ENCODE measurements at regions not wholly inside any gene's neighbourhood (a gene's known extent, or its start where the extent isn't known, plus 50 kb on each side); places are given as distances from the start of the nearest gene placed in this dataset.
"Not testable (repeated sequence)": the region's sequence is repeated elsewhere in the genome, so short reads cannot be mapped to it uniquely, and the experiment has no call there.

DNA sequence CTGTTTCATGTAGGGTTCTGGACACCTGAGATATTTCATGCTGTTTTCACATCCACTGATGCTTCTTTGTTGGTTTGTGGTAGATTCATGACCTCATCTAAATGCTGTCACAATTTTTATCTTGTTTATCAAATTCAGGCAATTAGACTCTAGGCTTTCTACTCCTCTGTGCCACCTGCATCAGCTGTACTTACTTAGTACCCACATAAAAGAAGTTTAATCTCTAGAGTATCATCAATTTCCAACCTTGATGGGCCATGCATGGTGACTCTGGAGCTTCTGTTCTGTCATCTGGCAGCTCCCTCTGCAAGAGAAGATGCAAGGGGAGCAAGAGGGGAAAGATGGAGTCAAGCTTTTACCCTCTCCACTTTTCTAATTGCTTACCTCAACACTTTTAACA is 195.9 kb upstream of the VWC2 start:
- Histone ChIP-seq H3K9me3 (ENCODE audit: low read length) (no peaks in the 10 kb centered on the region), H3K4me3 (ENCODE audit: low read length) (no peak overlapping the region), H3K27me3 (ENCODE audit: insufficient read depth, low read length) (no peaks in the 10 kb centered on the region), H3K36me3 (ENCODE audit: insufficient read depth, low read length) (no peaks in the 10 kb centered on the region), H3K4me1 (ENCODE audit: insufficient read depth, low read length) (no peaks in the 10 kb centered on the region), H2AFZ (ENCODE audit: low read depth, low read length) (no peak overlapping the region)

DNA sequence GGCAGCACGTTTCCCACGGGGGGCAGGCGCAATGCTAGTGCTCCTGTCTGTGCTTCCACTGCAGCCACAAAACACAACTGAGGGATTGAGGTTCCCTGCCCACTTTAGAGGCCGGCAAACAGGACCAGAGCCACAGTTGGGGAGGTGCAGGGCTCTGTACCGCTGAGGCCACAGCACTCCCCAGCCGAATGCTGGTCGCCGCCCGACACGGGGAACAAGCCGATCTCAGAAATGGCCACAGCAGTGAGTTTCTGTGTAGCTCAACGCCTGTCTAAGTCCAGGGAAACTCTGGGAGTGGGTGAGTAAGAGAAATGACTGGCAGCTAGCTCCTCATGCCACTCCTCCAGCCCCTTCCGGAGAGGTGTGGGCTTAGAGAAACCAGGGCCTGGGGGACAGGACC is 194.0 kb upstream of the VWC2 start:
- Histone ChIP-seq H2AFZ (ENCODE audit: low read depth, low read length) (no peak overlapping the region), H3K9me3 (ENCODE audit: low read length) (no peaks in the 10 kb centered on the region), H3K4me1 (ENCODE audit: insufficient read depth, low read length) (no peaks in the 10 kb centered on the region), H3K27me3 (ENCODE audit: insufficient read depth, low read length) (no peaks in the 10 kb centered on the region), H3K36me3 (ENCODE audit: insufficient read depth, low read length) (no peaks in the 10 kb centered on the region), H3K4me3 (ENCODE audit: low read length) (no peak overlapping the region)

DNA sequence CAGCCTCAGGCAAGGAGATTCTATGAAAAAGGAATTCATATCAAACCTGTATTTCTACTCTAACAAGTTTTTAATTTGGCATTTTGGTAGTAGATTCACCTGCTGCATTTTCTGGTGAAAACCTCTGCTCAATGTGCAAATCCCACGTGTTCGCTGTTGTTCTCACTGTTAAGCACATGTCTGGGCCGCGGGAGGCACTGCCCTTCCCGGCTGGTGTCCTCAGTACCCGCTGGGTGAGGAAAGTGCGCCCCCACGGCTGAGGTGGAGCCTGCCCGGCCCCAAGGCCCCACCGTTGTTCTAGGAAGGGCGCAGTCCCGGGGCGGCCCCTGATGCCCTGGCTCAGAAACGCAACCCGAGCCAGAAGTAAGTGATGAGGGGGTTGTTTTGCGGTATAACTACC is 193.4 kb upstream of the VWC2 start:
- Histone ChIP-seq H3K36me3 (ENCODE audit: insufficient read depth, low read length) (no peaks in the 10 kb centered on the region), H2AFZ (ENCODE audit: low read depth, low read length) (no peak overlapping the region), H3K27me3 (ENCODE audit: insufficient read depth, low read length) (no peaks in the 10 kb centered on the region), H3K4me3 (ENCODE audit: low read length) (no peak overlapping the region), H3K4me1 (ENCODE audit: insufficient read depth, low read length) (no peaks in the 10 kb centered on the region), H3K9me3 (ENCODE audit: low read length) (no peaks in the 10 kb centered on the region)

DNA sequence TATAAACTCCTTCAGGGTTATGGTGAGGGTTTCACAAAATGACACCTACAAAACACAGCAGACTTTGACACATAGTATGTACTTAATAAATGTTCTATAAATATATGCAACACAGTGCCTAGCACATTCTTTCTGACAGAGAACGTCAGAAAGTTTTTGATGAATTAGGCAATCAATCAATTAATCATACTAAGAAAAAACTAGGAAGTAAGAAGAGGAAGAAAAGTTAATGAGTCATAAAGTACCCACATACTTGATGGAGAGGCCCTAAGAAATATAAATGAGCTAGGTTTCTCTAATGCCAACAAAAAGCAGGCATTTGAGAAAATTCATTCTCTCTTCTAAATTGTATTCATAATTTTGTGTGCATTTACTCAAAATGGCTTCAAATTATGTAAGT is 192.7 kb upstream of the VWC2 start:
- Histone ChIP-seq H3K27me3 (ENCODE audit: insufficient read depth, low read length) (no peaks in the 10 kb centered on the region), H3K4me3 (ENCODE audit: low read length) (no peak overlapping the region), H2AFZ (ENCODE audit: low read depth, low read length) (no peak overlapping the region), H3K4me1 (ENCODE audit: insufficient read depth, low read length) (no peaks in the 10 kb centered on the region), H3K9me3 (ENCODE audit: low read length) (no peaks in the 10 kb centered on the region), H3K36me3 (ENCODE audit: insufficient read depth, low read length) (no peaks in the 10 kb centered on the region)

DNA sequence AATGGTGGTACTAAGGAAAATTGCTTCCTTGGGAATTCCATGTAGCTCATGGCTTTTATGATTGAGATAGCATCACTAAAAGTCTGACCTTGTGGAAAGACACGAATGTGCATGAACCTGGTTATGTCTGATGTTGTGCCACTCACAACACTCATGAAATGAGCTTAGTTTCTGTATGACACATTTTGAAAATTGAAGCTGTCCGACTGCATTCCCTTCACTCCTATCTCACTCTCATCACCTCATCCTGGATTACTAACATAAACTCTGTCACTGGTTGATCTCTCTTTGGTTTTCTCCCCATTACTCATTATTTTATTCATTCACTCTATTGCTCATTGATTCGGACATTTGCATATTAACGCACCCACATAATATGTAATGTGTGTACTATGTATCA is 190.0 kb upstream of the VWC2 start:
- Histone ChIP-seq H3K27me3 (ENCODE audit: insufficient read depth, low read length) (no peaks in the 10 kb centered on the region), H2AFZ (ENCODE audit: low read depth, low read length) (no peak overlapping the region), H3K36me3 (ENCODE audit: insufficient read depth, low read length) (no peaks in the 10 kb centered on the region), H3K4me1 (ENCODE audit: insufficient read depth, low read length) (no peaks in the 10 kb centered on the region), H3K9me3 (ENCODE audit: low read length) (no peaks in the 10 kb centered on the region), H3K4me3 (ENCODE audit: low read length) (no peak overlapping the region)

DNA sequence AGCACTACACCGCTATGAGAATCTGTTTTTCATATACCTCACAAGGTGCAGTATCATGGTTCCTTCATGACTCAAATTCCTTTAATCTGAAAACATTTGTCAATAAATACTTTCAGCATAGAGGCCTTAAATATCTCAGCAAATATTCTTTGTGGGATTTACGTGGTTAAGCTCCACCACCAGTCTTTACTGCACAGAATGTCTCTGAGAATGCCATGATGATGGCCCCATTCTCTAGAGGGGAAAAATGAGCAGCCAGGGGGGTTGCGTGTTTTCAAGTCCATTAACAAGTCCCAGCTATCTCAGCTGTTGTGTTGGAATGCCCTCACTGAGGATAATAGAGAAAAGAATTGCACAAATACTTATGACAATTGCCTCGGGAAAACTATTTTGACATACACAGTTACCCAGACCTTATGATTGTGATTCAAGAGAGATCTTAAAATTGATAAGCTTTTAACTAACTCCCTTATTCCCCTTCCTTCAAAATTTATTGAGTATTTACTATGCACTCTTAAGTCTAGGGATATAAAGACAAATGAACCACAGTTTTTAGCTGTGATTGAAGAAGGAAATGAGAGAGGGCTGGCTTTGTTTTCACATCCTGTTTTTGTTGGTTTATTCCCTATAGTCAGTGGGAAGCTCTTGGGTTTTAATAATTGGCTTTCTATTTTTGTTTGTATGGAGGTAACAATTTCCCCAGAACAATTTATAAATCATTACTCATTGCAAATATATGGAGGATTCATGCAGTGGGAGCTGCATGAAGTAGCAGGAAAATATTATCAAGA is 176.5 kb upstream of the VWC2 start:
- Histone ChIP-seq H3K27me3 (ENCODE audit: insufficient read depth, low read length) (no peaks in the 10 kb centered on the region), H3K9me3 (ENCODE audit: low read length) (no peaks in the 10 kb centered on the region), H3K4me1 (ENCODE audit: insufficient read depth, low read length) (no peaks in the 10 kb centered on the region), H3K36me3 (ENCODE audit: insufficient read depth, low read length) (no peaks in the 10 kb centered on the region), H3K4me3 (ENCODE audit: low read length) (no peak overlapping the region), H2AFZ (ENCODE audit: low read depth, low read length) (no peak overlapping the region)

DNA sequence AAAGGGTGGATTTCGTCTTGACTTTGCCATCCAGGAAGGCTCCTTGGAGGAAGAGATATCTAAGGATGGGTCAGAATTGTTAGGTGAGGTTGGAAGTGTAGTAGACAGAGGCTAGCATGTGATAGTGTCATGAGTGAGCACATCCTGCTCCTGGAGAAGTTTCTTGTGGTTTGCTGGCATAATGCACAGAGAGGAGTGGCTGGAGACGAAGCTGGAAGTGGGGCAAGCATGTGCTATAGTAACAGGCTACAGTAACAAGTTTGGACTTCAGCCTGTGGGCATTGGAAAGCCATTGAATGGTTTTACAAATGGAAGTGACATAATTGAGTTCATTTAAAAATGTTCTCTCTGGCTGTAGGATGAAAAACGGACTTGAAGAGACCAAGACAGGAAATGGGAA is 175.6 kb upstream of the VWC2 start:
- Histone ChIP-seq H2AFZ (ENCODE audit: low read depth, low read length) (no peak overlapping the region), H3K27me3 (ENCODE audit: insufficient read depth, low read length) (no peaks in the 10 kb centered on the region), H3K4me3 (ENCODE audit: low read length) (no peak overlapping the region), H3K36me3 (ENCODE audit: insufficient read depth, low read length) (no peaks in the 10 kb centered on the region), H3K9me3 (ENCODE audit: low read length) (no peaks in the 10 kb centered on the region), H3K4me1 (ENCODE audit: insufficient read depth, low read length) (no peaks in the 10 kb centered on the region)

DNA sequence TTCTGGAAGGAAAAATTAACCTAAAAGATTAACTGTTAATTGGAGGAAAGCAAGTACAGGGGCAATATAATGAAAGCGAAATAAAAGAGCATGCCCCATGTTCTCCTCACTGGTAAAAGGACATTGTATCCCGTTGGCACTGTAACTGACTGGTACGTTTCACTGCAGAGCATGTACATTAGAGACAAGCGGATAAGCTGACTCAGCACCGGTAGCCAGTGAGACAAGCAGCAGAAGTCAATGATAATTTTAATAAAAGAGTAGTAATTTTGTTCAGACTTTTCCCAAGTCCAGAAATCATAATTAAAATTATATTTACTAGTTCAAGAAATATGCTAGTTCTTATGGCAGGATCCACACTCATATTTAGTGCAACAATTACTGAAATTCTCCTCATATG is 161.5 kb upstream of the VWC2 start:
- Histone ChIP-seq H3K4me1 (ENCODE audit: insufficient read depth, low read length) (no peaks in the 10 kb centered on the region), H3K4me3 (ENCODE audit: low read length) (no peak overlapping the region), H3K9me3 (ENCODE audit: low read length) (no peaks in the 10 kb centered on the region), H3K36me3 (ENCODE audit: insufficient read depth, low read length) (no peaks in the 10 kb centered on the region), H2AFZ (ENCODE audit: low read depth, low read length) (no peak overlapping the region), H3K27me3 (ENCODE audit: insufficient read depth, low read length) (no peaks in the 10 kb centered on the region)

DNA sequence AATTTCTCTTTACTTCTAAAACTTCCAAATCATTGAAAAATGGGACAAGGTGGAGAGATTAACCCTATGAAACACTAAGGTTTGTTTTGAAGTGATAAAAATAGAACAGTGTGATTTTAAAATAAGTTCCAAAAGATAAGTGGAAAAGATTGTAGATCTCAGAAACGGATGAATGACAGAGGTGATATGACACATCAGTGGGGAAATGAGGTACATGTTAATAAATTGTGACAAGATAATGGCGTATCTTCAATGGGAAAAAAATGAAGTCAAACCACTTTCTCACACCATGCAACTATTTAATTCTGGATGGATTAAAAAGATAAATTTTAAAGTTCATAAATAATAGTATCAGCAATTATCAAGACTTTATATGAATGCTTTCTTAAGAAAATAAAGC is 159.7 kb upstream of the VWC2 start:
- no peaks in the 10 kb centered on the region for H3K9me3 ChIP-seq (ENCODE audit: low read length)
- no peaks in the 10 kb centered on the region for H3K27me3 ChIP-seq (ENCODE audit: insufficient read depth, low read length)
- H3K4me3 ChIP-seq (ENCODE audit: low read length) = no peak overlapping the region
- H3K4me1 ChIP-seq (ENCODE audit: insufficient read depth, low read length) = no peaks in the 10 kb centered on the region
- H2AFZ ChIP-seq (ENCODE audit: low read depth, low read length) = no peak overlapping the region
- no peaks in the 10 kb centered on the region for H3K36me3 ChIP-seq (ENCODE audit: insufficient read depth, low read length)

DNA sequence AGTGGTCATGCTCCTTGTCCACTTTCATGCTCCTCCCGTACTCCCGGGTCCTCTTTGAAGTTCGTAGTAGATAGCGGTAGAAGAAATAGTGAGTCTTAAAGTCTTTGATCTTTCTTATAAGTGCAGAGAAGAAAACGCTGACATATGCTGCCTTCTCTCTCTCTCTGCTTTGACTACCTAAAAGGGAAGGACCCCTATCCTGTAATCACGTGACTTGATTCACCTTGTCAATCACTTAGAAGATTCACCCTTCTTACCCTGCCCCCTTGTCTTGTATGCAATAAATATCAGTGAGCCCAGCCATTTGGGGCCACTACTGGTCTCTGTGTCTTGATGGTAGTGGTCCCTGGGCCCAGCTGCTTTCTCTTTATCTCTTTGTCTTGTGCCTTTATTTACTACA is 158.5 kb upstream of the VWC2 start:
- H2AFZ ChIP-seq (ENCODE audit: low read depth, low read length); H3K27me3 ChIP-seq (ENCODE audit: insufficient read depth, low read length); H3K4me3 ChIP-seq (ENCODE audit: low read length); H3K36me3 ChIP-seq (ENCODE audit: insufficient read depth, low read length); H3K9me3 ChIP-seq (ENCODE audit: low read length); H3K4me1 ChIP-seq (ENCODE audit: insufficient read depth, low read length): not testable (repeated sequence)

DNA sequence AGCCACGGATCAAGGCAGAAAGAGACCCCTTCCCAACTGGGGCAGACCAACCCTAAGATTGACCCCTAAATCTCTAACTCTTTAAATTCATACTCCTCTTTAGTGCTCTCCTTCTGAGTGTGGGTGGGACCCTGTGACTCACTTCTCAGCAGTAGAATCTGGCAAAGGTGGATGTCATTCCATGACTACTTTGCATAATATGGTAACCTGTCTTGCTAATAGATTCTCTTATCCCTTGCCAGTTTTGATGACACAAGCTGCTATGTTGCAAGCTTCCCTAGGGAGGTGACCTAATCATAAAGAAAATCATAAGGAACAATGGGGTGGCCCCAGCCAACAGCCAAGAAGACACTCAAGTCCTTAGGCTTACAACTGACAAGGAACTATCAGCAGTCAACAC is 155.4 kb upstream of the VWC2 start:
- Histone ChIP-seq H3K27me3 (ENCODE audit: insufficient read depth, low read length) (no peaks in the 10 kb centered on the region), H3K9me3 (ENCODE audit: low read length) (no peaks in the 10 kb centered on the region), H3K4me1 (ENCODE audit: insufficient read depth, low read length) (no peaks in the 10 kb centered on the region), H3K4me3 (ENCODE audit: low read length) (no peak overlapping the region), H2AFZ (ENCODE audit: low read depth, low read length) (no peak overlapping the region), H3K36me3 (ENCODE audit: insufficient read depth, low read length) (no peaks in the 10 kb centered on the region)

DNA sequence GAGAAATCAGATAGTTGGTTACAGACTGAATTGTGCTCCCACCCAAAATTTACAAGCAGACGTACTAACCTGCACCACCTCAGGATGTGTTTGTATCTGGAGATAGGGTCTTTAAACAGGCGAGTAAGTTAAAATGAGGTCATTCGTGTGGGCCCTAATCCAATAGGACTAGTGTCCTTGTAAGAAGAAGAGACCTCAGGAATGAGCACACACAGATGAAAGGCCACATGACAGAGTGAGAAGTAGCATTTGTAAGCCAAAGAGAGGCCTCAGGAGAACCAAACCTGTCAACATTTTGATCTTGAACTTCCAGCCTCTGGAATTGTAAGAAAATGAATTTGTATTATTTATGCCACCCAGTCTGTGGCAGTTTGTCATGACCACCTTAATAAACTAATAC is 149.5 kb upstream of the VWC2 start:
- no peak overlapping the region for H3K4me3 ChIP-seq (ENCODE audit: low read length)
- no peaks in the 10 kb centered on the region for H3K9me3 ChIP-seq (ENCODE audit: low read length)
- no peaks in the 10 kb centered on the region for H3K4me1 ChIP-seq (ENCODE audit: insufficient read depth, low read length)
- H2AFZ ChIP-seq (ENCODE audit: low read depth, low read length) = no peak overlapping the region
- no peaks in the 10 kb centered on the region for H3K27me3 ChIP-seq (ENCODE audit: insufficient read depth, low read length)
- no peaks in the 10 kb centered on the region for H3K36me3 ChIP-seq (ENCODE audit: insufficient read depth, low read length)

DNA sequence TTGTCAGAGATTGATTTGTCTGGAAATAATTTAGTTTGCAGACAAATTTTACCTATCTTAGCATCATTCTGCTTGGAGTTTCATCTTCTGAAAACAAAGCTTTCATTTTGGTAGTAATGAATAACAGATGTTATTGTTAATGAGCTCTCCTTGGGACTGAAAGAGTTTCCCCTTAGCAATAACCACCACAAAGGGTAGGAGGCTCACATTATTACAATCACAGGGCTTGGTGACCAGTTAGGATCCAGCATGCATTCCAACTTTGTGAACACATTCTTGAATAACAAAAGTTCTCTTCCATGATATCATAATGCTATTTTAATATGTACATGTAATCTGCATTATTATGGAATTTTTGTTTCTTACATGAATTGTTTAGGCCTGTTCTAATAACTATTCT is 148.8 kb upstream of the VWC2 start:
- Histone ChIP-seq H3K4me1 (ENCODE audit: insufficient read depth, low read length) (no peaks in the 10 kb centered on the region), H3K4me3 (ENCODE audit: low read length) (no peak overlapping the region), H3K9me3 (ENCODE audit: low read length) (no peaks in the 10 kb centered on the region), H3K27me3 (ENCODE audit: insufficient read depth, low read length) (no peaks in the 10 kb centered on the region), H3K36me3 (ENCODE audit: insufficient read depth, low read length) (no peaks in the 10 kb centered on the region), H2AFZ (ENCODE audit: low read depth, low read length) (no peak overlapping the region)

DNA sequence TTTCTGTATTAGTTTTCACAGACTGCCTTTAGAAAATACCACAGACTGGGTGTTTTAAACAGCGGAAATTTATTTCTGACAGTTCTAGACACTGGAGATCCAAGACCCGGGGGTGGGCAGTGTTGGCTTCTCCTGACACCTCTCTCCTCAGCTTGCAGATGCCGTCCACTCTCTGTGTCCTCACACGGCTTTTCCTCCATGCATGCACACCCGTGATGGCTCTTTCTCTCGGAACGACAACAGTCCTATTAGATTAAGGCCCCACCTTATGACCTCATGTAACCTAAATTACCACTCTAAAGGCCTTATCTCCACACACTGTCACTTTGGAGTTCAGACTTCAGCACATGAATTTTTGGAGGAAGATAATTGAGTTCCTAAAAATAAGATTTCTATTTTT is 142.9 kb upstream of the VWC2 start:
- Histone ChIP-seq H3K4me3 (ENCODE audit: low read length) (no peak overlapping the region), H3K36me3 (ENCODE audit: insufficient read depth, low read length) (no peaks in the 10 kb centered on the region), H3K9me3 (ENCODE audit: low read length) (no peaks in the 10 kb centered on the region), H3K27me3 (ENCODE audit: insufficient read depth, low read length) (no peaks in the 10 kb centered on the region), H2AFZ (ENCODE audit: low read depth, low read length) (no peak overlapping the region), H3K4me1 (ENCODE audit: insufficient read depth, low read length) (no peaks in the 10 kb centered on the region)

Data from neuron (in vitro differentiated cells).